ENCODE measurements at regions not wholly inside any gene's neighbourhood (a gene's known extent, or its start where the extent isn't known, plus 50 kb on each side); places are given as distances from the start of the nearest gene placed in this dataset.
A peak's percentile ranks its signal among the peaks of the same experiment; 100 is the strongest.

DNA sequence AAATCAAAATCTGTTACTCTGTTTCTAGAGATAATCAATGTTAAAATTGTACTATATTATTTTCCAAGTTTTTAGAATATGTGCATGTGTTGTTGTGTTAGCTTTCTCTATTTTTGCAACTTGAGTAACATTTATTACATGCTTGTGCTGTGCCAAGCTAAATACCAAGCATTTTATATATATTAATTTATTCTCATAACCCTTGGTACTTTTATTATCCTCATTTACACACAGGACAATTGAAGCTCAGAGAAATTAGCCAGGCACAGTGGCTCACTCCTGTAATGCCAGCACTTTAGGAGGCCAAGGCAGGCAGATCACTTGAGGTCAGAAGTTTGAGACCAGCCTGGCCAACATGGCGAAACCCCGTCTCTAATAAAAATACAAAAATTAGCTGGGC, 254.0 kb upstream of the DMRT1 start:
- TF ChIP-seq CTCF (IDR thresholded peaks at IDR 0.05): no peak
- no peaks in the 10 kb centered on the region for H3K9me3 ChIP-seq
- no peak overlapping the region for H3K27ac ChIP-seq
- H3K36me3 ChIP-seq: no peaks in the 10 kb centered on the region
- H3K27me3 ChIP-seq: no peaks in the 10 kb centered on the region
- peaks cover 20% of the 10 kb centered on the region for H3K4me1 ChIP-seq
- H3K4me3 ChIP-seq: no peak overlapping the region
- intact Hi-C loops (cut with DNase I): no loop called here
- no peak for DNase-seq
- no peak for ATAC-seq

GRCh38 chr9:588981-589380, 252.5 kb upstream of the DMRT1 start:
- TF ChIP-seq CTCF (IDR thresholded peaks at IDR 0.05): no peak
- H3K36me3 ChIP-seq: no peaks in the 10 kb centered on the region
- H3K27ac ChIP-seq: no peak overlapping the region
- DNase-seq (no peak), ATAC-seq (no peak)
- no peak overlapping the region for H3K4me3 ChIP-seq
- no peaks in the 10 kb centered on the region for H3K9me3 ChIP-seq
- peaks cover 20% of the 10 kb centered on the region for H3K4me1 ChIP-seq
- H3K27me3 ChIP-seq: no peaks in the 10 kb centered on the region
- intact Hi-C loops (cut with DNase I): no loop called here

DNA sequence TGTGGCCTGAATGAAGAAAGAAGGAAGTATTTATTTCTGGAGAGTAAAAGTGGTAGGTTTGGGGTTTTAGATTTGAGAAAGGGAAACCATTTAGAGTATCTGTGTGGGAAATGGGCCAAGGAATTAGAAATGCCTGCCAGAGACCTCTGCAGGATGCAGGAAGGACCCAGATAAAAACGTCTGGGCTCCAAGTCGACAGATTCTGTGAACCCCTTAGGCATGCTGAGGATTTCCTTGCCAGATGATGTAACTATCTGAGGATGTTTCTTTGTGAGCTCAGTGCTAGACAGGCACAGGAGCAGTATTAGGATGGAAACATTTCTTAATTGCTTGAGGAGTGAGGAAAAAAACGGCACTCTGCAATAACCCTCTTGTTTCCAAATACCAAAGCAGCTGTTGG, 251.8 kb upstream of the DMRT1 start:
- no peaks in the 10 kb centered on the region for H3K9me3 ChIP-seq
- no peak overlapping the region for H3K27ac ChIP-seq
- intact Hi-C loops (cut with DNase I): no loop called here
- no peaks in the 10 kb centered on the region for H3K27me3 ChIP-seq
- DNase-seq: no peak
- peak; percentile 44 for ATAC-seq
- no peak for TF ChIP-seq CTCF (IDR thresholded peaks at IDR 0.05)
- peaks cover 20% of the 10 kb centered on the region for H3K4me1 ChIP-seq
- no peak overlapping the region for H3K4me3 ChIP-seq
- H3K36me3 ChIP-seq: no peaks in the 10 kb centered on the region

DNA sequence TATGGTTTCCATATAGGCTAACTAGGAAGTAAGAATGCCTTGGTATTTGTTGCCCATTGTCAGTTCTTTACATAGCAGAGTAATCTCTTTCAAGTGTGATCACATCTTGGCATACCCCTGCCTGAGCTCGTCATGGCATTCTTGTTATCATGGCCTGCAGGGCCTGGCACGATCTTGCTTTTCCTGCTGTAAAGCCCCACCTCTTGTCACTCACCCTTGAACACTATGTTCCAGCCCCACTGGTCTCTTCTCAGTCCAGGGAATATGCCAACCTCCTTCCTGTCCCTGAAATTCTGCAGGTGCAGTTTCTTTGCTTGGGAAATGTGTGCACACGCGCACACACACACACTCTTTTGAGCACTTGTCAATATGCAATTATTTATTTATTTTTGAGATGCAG, 250.2 kb upstream of the DMRT1 start:
- TF ChIP-seq CTCF (IDR thresholded peaks at IDR 0.05): no peak
- Histone ChIP-seq H3K4me3 (no peak overlapping the region), H3K27me3 (no peaks in the 10 kb centered on the region), H3K4me1 (peaks cover 20% of the 10 kb centered on the region), H3K9me3 (no peaks in the 10 kb centered on the region), H3K27ac (peak overlapping the region; percentile 20), H3K36me3 (no peaks in the 10 kb centered on the region)
- intact Hi-C loops (cut with DNase I): no loop called here
- ATAC-seq (peak; percentile 94), DNase-seq (no peak)

GRCh38 chr9:592225-592624, 249.3 kb upstream of the DMRT1 start:
- Histone ChIP-seq H3K9me3 (no peaks in the 10 kb centered on the region), H3K36me3 (no peaks in the 10 kb centered on the region), H3K4me3 (no peak overlapping the region), H3K27me3 (no peaks in the 10 kb centered on the region), H3K4me1 (peaks cover 20% of the 10 kb centered on the region), H3K27ac (peak overlapping the region; percentile 20)
- TF ChIP-seq CTCF (IDR thresholded peaks at IDR 0.05): no peak
- intact Hi-C loops (cut with DNase I): no loop called here
- ATAC-seq: peak; percentile 10
- DNase-seq: no peak

DNA sequence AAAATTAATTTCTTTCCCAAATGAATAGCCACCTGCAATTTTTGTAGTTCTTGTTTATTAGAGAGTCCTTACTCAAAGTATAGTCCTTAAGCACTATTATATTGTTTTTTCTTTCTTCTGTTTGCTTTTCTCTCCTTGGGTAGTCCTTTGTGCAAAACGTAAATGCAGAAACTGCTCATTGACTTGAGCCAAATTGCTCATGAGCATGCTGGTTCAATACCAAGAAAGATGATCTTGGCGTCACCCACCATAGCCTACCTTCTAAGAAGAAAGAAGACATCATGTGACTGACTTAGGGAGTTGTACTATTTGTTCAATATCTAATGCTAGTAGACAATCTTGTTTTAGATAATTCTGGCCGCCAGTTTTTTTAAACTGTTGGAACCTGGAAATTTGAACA, 248.8 kb upstream of the DMRT1 start:
- no peak for ATAC-seq

More for the DNA sequence above, 248.8 kb upstream of the DMRT1 start:
- H3K27me3 ChIP-seq: no peaks in the 10 kb centered on the region
- no peak overlapping the region for H3K4me3 ChIP-seq
- TF ChIP-seq CTCF (IDR thresholded peaks at IDR 0.05): no peak
- H3K4me1 ChIP-seq: peaks cover 20% of the 10 kb centered on the region
- intact Hi-C loops (cut with DNase I): no loop called here
- no peak for DNase-seq
- H3K36me3 ChIP-seq: no peaks in the 10 kb centered on the region
- no peak overlapping the region for H3K27ac ChIP-seq
- no peaks in the 10 kb centered on the region for H3K9me3 ChIP-seq
